ENCODE measurements at regions not wholly inside any gene's neighbourhood (a gene's known extent, or its start where the extent isn't known, plus 50 kb on each side); places are given as distances from the start of the nearest gene placed in this dataset.

- peak; percentile 9 for DNase-seq (ENCODE audit: low read depth)
These were observed 252.4 kb upstream of the FAT4 start for GRCh38 chr4:125062115-125063050.

- DNase-seq (ENCODE audit: low read depth) = no peak
These were observed 254.4 kb upstream of the FAT4 start for GRCh38 chr4:125060376-125060775.

GRCh38 chr4:125049711-125050110 lies 265.0 kb upstream of the FAT4 start:
- no peak for DNase-seq (ENCODE audit: low read depth)

DNA sequence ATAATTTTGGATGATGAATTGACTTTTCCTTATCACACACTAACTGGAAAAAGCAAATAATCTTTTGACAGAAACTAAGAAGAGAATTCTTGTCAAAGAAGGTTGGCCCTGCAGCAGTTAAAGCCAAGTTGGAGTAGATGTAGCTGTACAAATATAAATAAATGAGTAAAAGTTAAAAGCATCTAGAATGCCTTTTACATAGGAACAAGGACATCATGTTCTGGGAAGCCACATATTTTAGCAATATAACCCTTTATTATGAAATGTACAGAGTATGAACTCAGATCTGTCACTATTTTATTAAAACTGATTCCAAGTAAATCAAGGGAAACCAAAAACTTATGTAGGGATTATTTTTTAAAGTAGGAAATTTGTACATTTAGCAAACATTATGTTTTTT lies 269.4 kb upstream of the FAT4 start:
- no peak for DNase-seq (ENCODE audit: low read depth)

DNA sequence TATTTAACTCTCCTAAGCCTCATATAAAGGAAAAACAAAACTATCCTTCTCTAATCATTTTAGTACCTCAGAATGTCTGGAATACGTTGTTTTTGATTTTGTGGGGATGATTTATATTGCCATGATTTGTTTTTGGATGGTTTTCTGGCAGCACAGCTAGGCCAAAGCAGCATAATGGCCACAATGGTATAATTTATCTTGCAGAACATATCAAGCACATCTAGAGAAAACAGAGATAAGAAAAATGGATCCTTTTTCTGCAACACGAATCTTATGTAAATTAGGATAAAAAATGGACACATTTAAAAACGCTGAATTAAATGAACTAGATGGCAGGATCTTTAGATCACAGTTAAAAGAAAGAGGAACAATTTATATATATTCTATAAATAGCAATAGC lies 269.9 kb upstream of the FAT4 start:
- no peak for DNase-seq (ENCODE audit: low read depth)

DNA sequence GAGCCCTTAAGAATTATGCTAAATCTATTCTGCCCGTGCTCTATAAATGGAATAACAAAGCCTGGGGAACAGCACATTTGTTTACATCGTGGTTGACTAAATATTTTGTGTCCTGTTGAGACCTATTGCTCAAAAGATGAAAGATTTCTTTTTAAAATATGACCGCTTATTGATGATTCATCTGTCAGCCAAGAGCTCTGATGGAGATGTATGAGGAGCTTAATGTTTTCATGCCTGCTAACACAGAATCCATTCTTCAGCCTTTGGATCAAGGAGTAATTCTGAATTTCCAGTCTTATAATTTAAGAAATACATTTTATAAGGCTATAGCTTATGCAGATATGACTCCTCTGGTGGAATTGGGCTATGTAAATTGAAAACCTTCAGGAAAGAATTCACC lies 271.3 kb upstream of the FAT4 start:
- no peak for DNase-seq (ENCODE audit: low read depth)

- DNase-seq (ENCODE audit: low read depth) = no peak
These were observed 272.7 kb upstream of the FAT4 start for GRCh38 chr4:125042041-125042440.

GRCh38 chr4:125041372-125041930 lies 273.3 kb upstream of the FAT4 start:
- no peak for DNase-seq (ENCODE audit: low read depth)

DNA sequence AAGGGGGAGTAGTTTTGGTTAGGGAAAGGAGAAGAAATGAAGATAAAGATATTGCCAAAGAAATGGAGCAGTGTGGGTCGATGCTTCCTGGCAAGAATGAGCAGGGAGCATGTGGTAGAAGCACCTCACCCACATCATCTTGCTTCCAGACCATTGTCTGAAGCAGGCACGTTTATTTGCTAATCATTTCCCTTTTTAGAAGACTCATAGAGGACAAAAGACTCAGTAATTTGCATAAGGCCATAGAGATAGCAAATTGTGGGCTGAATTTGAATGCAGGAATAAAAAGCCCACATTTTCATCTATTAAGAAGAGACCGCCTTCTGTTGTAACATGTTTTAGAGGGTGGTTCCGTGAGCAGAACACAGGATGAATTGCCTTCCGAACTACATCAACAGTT lies 275.2 kb upstream of the FAT4 start:
- no peak for DNase-seq (ENCODE audit: low read depth)

- no peak for DNase-seq (ENCODE audit: low read depth)
These were observed 291.8 kb upstream of the FAT4 start for GRCh38 chr4:125022855-125023501.

GRCh38 chr4:125021189-125021588 lies 293.6 kb upstream of the FAT4 start:
- no peak for DNase-seq (ENCODE audit: low read depth)

DNA sequence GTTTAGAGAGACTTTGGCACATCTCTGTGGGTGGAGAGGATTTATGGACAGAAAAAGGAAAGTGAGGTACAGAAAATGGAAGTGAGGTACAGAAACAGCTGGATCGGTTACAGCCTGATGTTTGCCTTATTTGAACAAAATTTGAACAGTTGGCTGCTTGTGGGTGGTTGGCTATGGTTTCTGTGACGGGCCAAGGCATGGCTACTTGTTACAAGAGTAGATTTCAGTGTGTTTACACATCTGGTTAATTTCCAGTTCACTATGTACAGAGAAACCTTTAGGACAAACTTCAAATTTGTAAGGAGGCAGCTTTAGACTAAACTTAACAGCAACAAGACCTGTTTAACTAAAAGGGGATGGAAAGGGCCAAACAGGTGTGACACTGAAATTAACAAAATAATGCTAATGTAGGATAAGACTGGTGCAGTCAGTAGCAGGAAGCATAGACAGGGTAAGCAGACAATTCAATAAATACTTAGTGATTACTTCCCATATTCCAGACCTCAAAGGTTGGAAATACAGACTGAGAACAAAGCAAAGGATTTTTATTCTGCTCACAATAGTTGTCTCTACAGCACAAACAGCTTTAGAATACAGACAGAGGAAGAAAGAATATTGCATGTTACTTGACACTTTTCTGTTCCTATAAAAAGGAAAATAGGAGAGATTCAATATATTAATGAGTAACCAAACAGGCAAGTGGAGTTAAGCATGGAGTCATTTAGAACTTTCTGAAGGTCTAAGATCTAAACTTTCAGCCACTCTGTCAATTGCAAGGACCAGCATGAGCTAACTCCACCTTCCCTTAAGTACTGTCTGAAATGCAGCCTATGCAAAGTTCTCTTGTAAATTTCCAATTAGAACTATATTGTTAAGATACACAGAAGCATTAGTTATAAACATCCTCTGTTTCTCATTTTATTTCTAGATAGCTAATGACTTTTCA lies 294.4 kb upstream of the FAT4 start:
- no peak for DNase-seq (ENCODE audit: low read depth)

DNA sequence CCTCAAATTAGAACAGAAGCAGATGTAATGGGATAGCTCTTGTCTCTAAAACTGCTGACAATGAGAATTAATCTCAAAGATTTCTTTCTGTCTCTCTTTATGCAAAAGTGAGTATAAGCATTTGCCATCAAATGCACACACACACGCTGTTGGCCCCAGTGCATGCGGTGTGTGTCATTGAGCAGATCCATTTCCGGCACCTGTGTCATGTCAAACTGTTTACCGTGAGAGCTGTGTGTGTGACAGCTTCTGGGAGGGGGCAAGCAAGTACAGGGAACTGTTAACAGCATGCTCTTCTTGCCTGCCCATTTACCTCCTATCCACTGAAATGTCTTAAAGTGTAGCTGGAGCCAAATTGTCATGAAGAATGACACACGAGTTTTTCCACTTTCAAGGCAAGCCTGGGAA lies 297.9 kb upstream of the FAT4 start:
- DNase-seq (ENCODE audit: low read depth) = no peak

GRCh38 chr4:125013891-125014290 lies 300.9 kb upstream of the FAT4 start:
- DNase-seq (ENCODE audit: low read depth) = peak; percentile 39

DNA sequence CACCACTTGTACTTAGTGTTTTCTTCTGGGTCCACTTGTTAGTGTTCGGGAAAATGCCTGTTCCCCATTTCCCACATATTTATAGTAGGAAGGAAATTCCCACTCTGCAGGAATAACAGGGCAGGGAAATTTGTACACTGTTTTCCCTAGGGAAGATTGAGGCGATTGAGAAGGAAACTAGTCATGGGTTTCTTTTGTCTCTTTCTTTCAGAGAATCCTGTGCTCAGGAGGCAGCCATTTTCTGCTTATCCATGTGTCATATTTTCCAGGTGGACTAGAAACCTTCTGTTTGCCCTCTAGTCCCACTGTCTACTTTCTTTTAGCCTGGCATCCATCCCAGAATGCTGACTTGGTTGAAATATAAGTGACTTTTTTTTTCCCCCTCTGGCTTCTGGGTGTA lies 299.1 kb upstream of the ANKRD50 start:
- DNase-seq (ENCODE audit: low read depth) = no peak

DNA sequence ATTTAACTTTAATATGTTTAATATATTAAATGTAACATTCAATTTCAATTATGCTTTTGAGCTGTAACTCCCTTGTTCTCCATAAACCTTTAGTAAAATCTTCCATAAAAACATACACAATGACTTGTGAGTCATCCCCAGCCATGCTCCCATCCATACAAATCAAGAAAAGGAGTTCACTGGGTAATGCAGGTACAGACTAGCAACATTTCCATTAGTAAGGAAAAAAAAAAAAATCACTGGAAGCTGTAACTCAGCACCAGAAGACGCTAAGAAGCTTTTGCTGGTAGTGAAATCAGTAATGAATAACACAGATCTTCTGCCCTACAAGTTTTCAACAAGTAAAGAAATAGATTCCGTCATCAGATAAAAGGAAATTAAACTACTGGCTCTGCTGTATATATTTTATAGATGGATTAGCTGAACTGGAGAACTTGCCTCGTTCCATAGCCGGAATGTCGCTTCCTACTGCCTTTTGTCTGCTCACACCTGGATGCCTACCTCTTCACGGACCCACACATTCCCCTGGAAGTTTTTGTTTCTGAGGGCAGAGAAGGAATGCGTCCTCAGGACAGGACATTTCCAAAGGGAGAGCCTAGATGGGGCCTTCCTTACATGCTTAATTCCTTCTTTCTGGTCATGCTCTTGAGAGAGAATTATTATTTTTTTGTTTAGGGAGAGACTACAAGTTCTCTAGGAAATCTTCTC lies 298.4 kb upstream of the ANKRD50 start:
- DNase-seq (ENCODE audit: low read depth) = no peak

- peak; percentile 6 for DNase-seq (ENCODE audit: low read depth)
These were observed 296.1 kb upstream of the ANKRD50 start for GRCh38 chr4:125008676-125009075.

GRCh38 chr4:125004676-125005075 lies 292.1 kb upstream of the ANKRD50 start:
- DNase-seq (ENCODE audit: low read depth) = no peak

DNA sequence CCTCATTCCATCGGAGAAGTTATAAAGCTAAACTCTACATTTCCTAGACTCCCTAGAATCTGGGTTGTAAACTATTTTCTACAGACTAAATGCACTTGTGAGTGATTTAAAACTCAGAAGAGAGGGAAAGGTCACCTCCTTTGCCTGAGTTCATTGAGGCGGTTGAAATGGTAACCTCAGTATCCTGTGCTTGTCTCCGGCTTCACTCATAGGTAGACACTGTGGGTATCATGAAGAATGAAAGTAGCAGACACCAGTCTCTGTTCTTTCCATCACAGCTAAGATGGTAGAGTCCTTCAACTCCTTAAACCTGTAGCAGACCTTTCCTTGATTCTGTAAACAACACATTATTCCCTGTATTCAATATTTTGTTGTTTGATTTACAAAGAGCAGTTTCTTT lies 291.3 kb upstream of the ANKRD50 start:
- DNase-seq (ENCODE audit: low read depth) = no peak

GRCh38 chr4:124997991-124998390 lies 285.5 kb upstream of the ANKRD50 start:
- DNase-seq (ENCODE audit: low read depth) = no peak

GRCh38 chr4:124997124-124997523 lies 284.6 kb upstream of the ANKRD50 start:
- DNase-seq (ENCODE audit: low read depth) = no peak

Measured in EH (cell line).